Choroid plexus epithelial cell (primary cell): ENCODE measurements at regions not wholly inside any gene's neighbourhood (a gene's known extent, or its start where the extent isn't known, plus 50 kb on each side); places are given as distances from the start of the nearest gene placed in this dataset.

Experiments
- DNase-seq: peaks from one replicate; pipeline ENCODE4 v3.0.0-alpha.2; 2010; ENCODE audit warnings: low read depth
- H3K4me3 ChIP-seq: 2 replicates; pipeline ENCODE4 v1.5.1; 2011; ENCODE audit warnings: low read depth, mild to moderate bottlenecking, control low read depth, low read length, moderate library complexity
- CTCF ChIP-seq: conservative IDR thresholded peaks from 2 replicates; pipeline ENCODE4 v1.5.1; 2011; ENCODE audit warnings: low read depth, mild to moderate bottlenecking, control low read depth, inconsistent platforms, low read length, moderate library complexity

- no peak for DNase-seq
- no peak overlapping the region for H3K4me3 ChIP-seq
- no peak for TF ChIP-seq CTCF
These were observed 362.1 kb upstream of the AGTR1 start for GRCh38 chr3:148335612-148336011.

- H3K4me3 ChIP-seq = no peak overlapping the region
- DNase-seq = no peak
- no peak for TF ChIP-seq CTCF
These were observed 354.3 kb upstream of the AGTR1 start for GRCh38 chr3:148343416-148343815.

- no peak for DNase-seq
- no peak for TF ChIP-seq CTCF
- H3K4me3 ChIP-seq = no peak overlapping the region
These were observed 353.2 kb upstream of the AGTR1 start for GRCh38 chr3:148344521-148344920.

GRCh38 chr3:148360051-148360450 lies 337.7 kb upstream of the AGTR1 start:
- peak; percentile 71 for DNase-seq
- no peak for TF ChIP-seq CTCF
- H3K4me3 ChIP-seq = no peak overlapping the region

GRCh38 chr3:148366743-148367410 lies 330.8 kb upstream of the AGTR1 start:
- DNase-seq = peak; percentile 62
- H3K4me3 ChIP-seq = no peak overlapping the region
- TF ChIP-seq CTCF = peak; percentile 44

- no peak for TF ChIP-seq CTCF
- no peak for DNase-seq
- H3K4me3 ChIP-seq = no peak overlapping the region
These were observed 329.9 kb upstream of the AGTR1 start for GRCh38 chr3:148367756-148368155.

- DNase-seq = no peak
- H3K4me3 ChIP-seq = no peak overlapping the region
- no peak for TF ChIP-seq CTCF
These were observed 328.3 kb upstream of the AGTR1 start for GRCh38 chr3:148369381-148369780.
